ENCODE measurements at regions not wholly inside any gene's neighbourhood (a gene's known extent, or its start where the extent isn't known, plus 50 kb on each side); places are given as distances from the start of the nearest gene placed in this dataset.

DNA sequence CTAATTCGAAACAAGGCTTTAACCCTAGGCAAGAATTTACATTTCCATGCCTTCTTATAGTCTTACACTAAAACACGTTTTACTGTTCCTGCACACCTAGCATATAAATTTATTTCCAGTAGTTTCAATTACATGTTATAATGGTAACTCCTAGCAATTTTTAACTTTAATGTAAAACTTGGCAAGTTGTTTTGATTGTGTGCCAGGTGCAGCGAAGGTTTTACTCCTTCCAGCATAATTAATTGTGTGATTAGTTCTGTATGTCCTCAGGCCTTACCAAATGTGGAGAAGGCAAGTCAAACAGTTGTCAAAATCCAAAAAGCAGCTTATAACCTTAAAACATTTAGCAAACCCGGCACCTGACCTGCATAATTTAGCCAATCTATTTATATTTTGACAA, 114.8 kb downstream of the KCNK1 start:
- Histone ChIP-seq H3K27ac (ENCODE audit: low read length) (no peak overlapping the region), H3K9me3 (ENCODE audit: insufficient read depth, low read length, severe bottlenecking) (no peaks in the 10 kb centered on the region), H3K27me3 (ENCODE audit: insufficient read depth, low read length, poor library complexity) (no peaks in the 10 kb centered on the region), H2AFZ (ENCODE audit: low read depth, low read length) (no peak overlapping the region), H3K36me3 (ENCODE audit: insufficient read depth, low read length) (no peaks in the 10 kb centered on the region), H3K4me2 (ENCODE audit: insufficient read depth, low read length) (no peak overlapping the region), H4K20me1 (ENCODE audit: insufficient read depth, low read length) (no peaks in the 10 kb centered on the region), H3K79me2 (ENCODE audit: insufficient read depth, low read length) (no peaks in the 10 kb centered on the region), H3K9ac (ENCODE audit: low read depth, low read length) (no peak overlapping the region), H3K4me3 (ENCODE audit: low read depth in 1 of 2, low read length in 2 of 2) (no peak overlapping the region), H3K4me1 (ENCODE audit: insufficient read depth, low read length) (no peaks in the 10 kb centered on the region)
- TF ChIP-seq EZH2 (IDR thresholded peaks at IDR 0.05; ENCODE audit: borderline replicate concordance, low read depth, low read length, severe bottlenecking) (no peak), CTCF (IDR thresholded peaks at IDR 0.05; ENCODE audit: borderline replicate concordance, extremely low read depth, low read length, poor library complexity, severe bottlenecking) (no peak)
- no peak for DNase-seq
- no peak for ATAC-seq (ENCODE audit: insufficient read depth, low read depth)

DNA sequence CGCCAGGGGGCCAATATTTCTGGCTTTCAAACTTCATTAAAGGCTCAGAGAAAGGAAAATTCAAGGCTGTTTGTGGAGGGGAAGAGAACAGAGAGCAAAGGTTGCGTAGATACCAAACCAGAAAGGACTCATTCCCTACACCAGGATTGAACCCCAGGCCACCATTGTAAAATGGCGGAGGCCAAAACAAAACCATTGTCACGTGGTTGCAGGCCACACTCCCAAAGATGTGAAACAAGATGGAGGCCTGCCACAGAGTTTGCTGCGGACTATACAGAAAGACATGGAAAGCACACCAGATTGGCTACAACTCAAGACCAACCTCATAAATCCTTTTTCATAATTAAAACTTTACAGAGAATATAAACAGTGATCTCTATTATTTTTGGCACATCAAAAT, 116.5 kb downstream of the KCNK1 start:
- Histone ChIP-seq H3K4me1 (ENCODE audit: insufficient read depth, low read length) (no peaks in the 10 kb centered on the region), H2AFZ (ENCODE audit: low read depth, low read length) (no peak overlapping the region), H3K9ac (ENCODE audit: low read depth, low read length) (no peak overlapping the region), H3K4me2 (ENCODE audit: insufficient read depth, low read length) (no peak overlapping the region), H4K20me1 (ENCODE audit: insufficient read depth, low read length) (no peaks in the 10 kb centered on the region), H3K79me2 (ENCODE audit: insufficient read depth, low read length) (no peaks in the 10 kb centered on the region), H3K36me3 (ENCODE audit: insufficient read depth, low read length) (no peaks in the 10 kb centered on the region), H3K27me3 (ENCODE audit: insufficient read depth, low read length, poor library complexity) (peaks cover 1% of the 10 kb centered on the region), H3K9me3 (ENCODE audit: insufficient read depth, low read length, severe bottlenecking) (no peaks in the 10 kb centered on the region), H3K4me3 (ENCODE audit: low read depth in 1 of 2, low read length in 2 of 2) (no peak overlapping the region), H3K27ac (ENCODE audit: low read length) (no peak overlapping the region)
- DNase-seq (no peak), ATAC-seq (ENCODE audit: insufficient read depth, low read depth) (no peak)
- TF ChIP-seq EZH2 (IDR thresholded peaks at IDR 0.05; ENCODE audit: borderline replicate concordance, low read depth, low read length, severe bottlenecking) (no peak), CTCF (IDR thresholded peaks at IDR 0.05; ENCODE audit: borderline replicate concordance, extremely low read depth, low read length, poor library complexity, severe bottlenecking) (no peak)

DNA sequence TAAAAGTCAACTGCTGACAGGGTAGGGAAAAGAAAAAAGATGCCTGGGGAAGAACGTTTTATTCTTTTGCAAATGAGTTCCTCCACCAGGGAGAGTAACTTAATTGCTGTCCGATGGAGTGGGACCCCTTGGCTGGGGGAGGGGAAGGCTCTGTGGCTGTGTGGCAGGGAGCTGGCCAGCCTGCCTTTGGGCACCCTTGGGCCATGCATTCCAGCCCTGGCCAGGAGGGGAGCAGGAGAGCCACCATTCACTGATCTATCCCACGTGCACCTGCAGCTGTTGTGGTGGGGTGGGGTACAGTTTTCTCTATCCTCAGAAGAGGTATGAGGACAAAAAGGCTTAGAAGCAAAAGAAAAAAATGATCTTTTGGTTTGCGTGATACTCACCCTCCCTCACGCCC, 116.9 kb downstream of the KCNK1 start:
- no peak overlapping the region for H3K27ac ChIP-seq (ENCODE audit: low read length)
- DNase-seq (no peak), ATAC-seq (ENCODE audit: insufficient read depth, low read depth) (no peak; the same call in 2 of the 3 replicates)
- H4K20me1 ChIP-seq (ENCODE audit: insufficient read depth, low read length) = no peaks in the 10 kb centered on the region
- no peak overlapping the region for H3K4me3 ChIP-seq (ENCODE audit: low read depth in 1 of 2, low read length in 2 of 2)
- no peaks in the 10 kb centered on the region for H3K4me1 ChIP-seq (ENCODE audit: insufficient read depth, low read length)
- H3K27me3 ChIP-seq (ENCODE audit: insufficient read depth, low read length, poor library complexity) = peaks cover 6% of the 10 kb centered on the region
- H3K79me2 ChIP-seq (ENCODE audit: insufficient read depth, low read length) = no peaks in the 10 kb centered on the region
- no peaks in the 10 kb centered on the region for H3K36me3 ChIP-seq (ENCODE audit: insufficient read depth, low read length)
- H3K9ac ChIP-seq (ENCODE audit: low read depth, low read length) = no peak overlapping the region
- no peak overlapping the region; the same call in 1 of the 2 replicates for H2AFZ ChIP-seq (ENCODE audit: low read depth, low read length)
- no peak overlapping the region for H3K4me2 ChIP-seq (ENCODE audit: insufficient read depth, low read length)
- no peak for TF ChIP-seq EZH2 (IDR thresholded peaks at IDR 0.05; ENCODE audit: borderline replicate concordance, low read depth, low read length, severe bottlenecking)
- peak; percentile 18 for TF ChIP-seq CTCF (IDR thresholded peaks at IDR 0.05; ENCODE audit: borderline replicate concordance, extremely low read depth, low read length, poor library complexity, severe bottlenecking)
- H3K9me3 ChIP-seq (ENCODE audit: insufficient read depth, low read length, severe bottlenecking) = no peaks in the 10 kb centered on the region

GRCh38 chr1:233732206-233732605, 118.3 kb downstream of the KCNK1 start:
- DNase-seq = no peak
- no peak for ATAC-seq (ENCODE audit: insufficient read depth, low read depth)
- TF ChIP-seq CTCF (IDR thresholded peaks at IDR 0.05; ENCODE audit: borderline replicate concordance, extremely low read depth, low read length, poor library complexity, severe bottlenecking) (no peak), EZH2 (IDR thresholded peaks at IDR 0.05; ENCODE audit: borderline replicate concordance, low read depth, low read length, severe bottlenecking) (no peak)
- Histone ChIP-seq H3K79me2 (ENCODE audit: insufficient read depth, low read length) (no peaks in the 10 kb centered on the region), H3K4me1 (ENCODE audit: insufficient read depth, low read length) (no peaks in the 10 kb centered on the region), H3K27me3 (ENCODE audit: insufficient read depth, low read length, poor library complexity) (peaks cover 7% of the 10 kb centered on the region), H3K36me3 (ENCODE audit: insufficient read depth, low read length) (no peaks in the 10 kb centered on the region), H4K20me1 (ENCODE audit: insufficient read depth, low read length) (no peaks in the 10 kb centered on the region), H3K4me2 (ENCODE audit: insufficient read depth, low read length) (no peak overlapping the region), H3K27ac (ENCODE audit: low read length) (no peak overlapping the region), H3K9me3 (ENCODE audit: insufficient read depth, low read length, severe bottlenecking) (no peaks in the 10 kb centered on the region), H2AFZ (ENCODE audit: low read depth, low read length) (no peak overlapping the region), H3K4me3 (ENCODE audit: low read depth in 1 of 2, low read length in 2 of 2) (no peak overlapping the region), H3K9ac (ENCODE audit: low read depth, low read length) (no peak overlapping the region)
